ENCODE measurements at regions not wholly inside any gene's neighbourhood (a gene's known extent, or its start where the extent isn't known, plus 50 kb on each side); places are given as distances from the start of the nearest gene placed in this dataset.

GRCh38 chr16:62321606-62322005, 285.4 kb upstream of the CDH8 start:
- Histone ChIP-seq H3K4me1 (no peaks in the 10 kb centered on the region), H3K27ac (no peak overlapping the region), H3K27me3 (no peaks in the 10 kb centered on the region), H3K4me3 (replicated peaks in 1 of 3) (no peak overlapping the region), H3K36me3 (no peaks in the 10 kb centered on the region), H3K9me3 (no peaks in the 10 kb centered on the region)
- 83 to 84% methylated on average over 2 of the region's 2 CpGs for WGBS, 2 donors
- intact Hi-C loops (cut with DNase I): no loop called here
- no peak for DNase-seq
- TF ChIP-seq POLR2A (IDR thresholded peaks at IDR 0.05) (no peak), CTCF (IDR thresholded peaks at IDR 0.05) (no peak)

- H3K27me3 ChIP-seq: no peaks in the 10 kb centered on the region
- no peak for DNase-seq
- no peaks in the 10 kb centered on the region for H3K4me1 ChIP-seq
- H3K4me3 ChIP-seq (replicated peaks in 1 of 3): no peak overlapping the region
- intact Hi-C loops (cut with DNase I): no loop called here
- H3K9me3 ChIP-seq: no peaks in the 10 kb centered on the region
- no peaks in the 10 kb centered on the region for H3K36me3 ChIP-seq
- no peak overlapping the region for H3K27ac ChIP-seq
- TF ChIP-seq CTCF (IDR thresholded peaks at IDR 0.05) (no peak), POLR2A (IDR thresholded peaks at IDR 0.05) (no peak)
- 74 to 77% methylated on average over 11 of the region's 11 CpGs for WGBS, 2 donors
Observed at GRCh38 chr16:62298600-62298999, 262.4 kb upstream of the CDH8 start.

- Histone ChIP-seq H3K4me3 (replicated peaks in 1 of 3) (no peak overlapping the region), H3K4me1 (no peaks in the 10 kb centered on the region), H3K27me3 (no peaks in the 10 kb centered on the region), H3K36me3 (no peaks in the 10 kb centered on the region), H3K9me3 (no peaks in the 10 kb centered on the region), H3K27ac (no peak overlapping the region)
- TF ChIP-seq CTCF (IDR thresholded peaks at IDR 0.05): no peak
- TF ChIP-seq POLR2A (IDR thresholded peaks at IDR 0.05): no peak
- whole genome bisulfite sequencing, 2 donors: 86 to 87% methylated on average over 6 of the region's 6 CpGs
- intact Hi-C loops (cut with DNase I): no loop called here
- no peak for DNase-seq
Observed at GRCh38 chr16:62294213-62294972, 258.2 kb upstream of the CDH8 start.

- DNase-seq: no peak
- Histone ChIP-seq H3K4me1 (no peaks in the 10 kb centered on the region), H3K27me3 (no peaks in the 10 kb centered on the region), H3K9me3 (no peaks in the 10 kb centered on the region), H3K27ac (no peak overlapping the region), H3K36me3 (no peaks in the 10 kb centered on the region), H3K4me3 (replicated peaks in 1 of 3) (no peak overlapping the region)
- intact Hi-C loops (cut with DNase I): no loop called here
- WGBS, 2 donors: 46 to 84% methylated on average over 2 of the region's 2 CpGs
- no peak for TF ChIP-seq POLR2A (IDR thresholded peaks at IDR 0.05)
- TF ChIP-seq CTCF (IDR thresholded peaks at IDR 0.05): no peak
Observed at GRCh38 chr16:62288990-62289629, 252.9 kb upstream of the CDH8 start.

- no peaks in the 10 kb centered on the region for H3K27me3 ChIP-seq
- TF ChIP-seq POLR2A (IDR thresholded peaks at IDR 0.05) (no peak), CTCF (IDR thresholded peaks at IDR 0.05) (no peak)
- H3K4me1 ChIP-seq: no peaks in the 10 kb centered on the region
- no peak overlapping the region for H3K27ac ChIP-seq
- H3K9me3 ChIP-seq: no peaks in the 10 kb centered on the region
- WGBS, 2 donors: 65 to 69% methylated on average over 3 of the region's 3 CpGs
- intact Hi-C loops (cut with DNase I): no loop called here
- H3K4me3 ChIP-seq (replicated peaks in 1 of 3): no peak overlapping the region
- H3K36me3 ChIP-seq: no peaks in the 10 kb centered on the region
- no peak for DNase-seq
Observed at GRCh38 chr16:62280506-62280905, 244.3 kb upstream of the CDH8 start.

Data from thyroid gland (tissue), 4 donors.